IMR-90 (cell line): ENCODE measurements at regions not wholly inside any gene's neighbourhood (a gene's known extent, or its start where the extent isn't known, plus 50 kb on each side); places are given as distances from the start of the nearest gene placed in this dataset.

Source experiments
- ATAC-seq: fragments of 200-7000 bp; cut with Tn5 transposase; 2 replicates; pipeline ENCODE4 v1.9.1; 2020; ENCODE audit warnings: low read depth, mild to moderate bottlenecking, moderate library complexity
- BruUV-seq: library from RNA; stranded (reverse); fragments of 400-500 nt; replicated peaks from 2 replicates; lab custom pipeline; 2021; lab: Mats Ljungman, UMichigan
- CTCF ChIA-PET: fragments of 300-600 bp; formaldehyde crosslinking; extraction: SDS; loops from one replicate; lab custom pipeline; 2021; ENCODE audit warnings: antibody characterized with exemption; lab: Yijun Ruan, JAX
- POLR2A ChIA-PET: fragments of 300-600 bp; sonication (Branson Sonifier 250); formaldehyde crosslinking; loops from one replicate; lab custom pipeline; 2022; ENCODE audit warnings: antibody characterized with exemption; ENCODE audit not compliant: unreplicated experiment; lab: Charles Lee
- DNase-seq: peaks from one replicate; pipeline ENCODE4 v3.0.0; 2013
- H2AFZ ChIP-seq: replicated peaks from 2 replicates; pipeline ENCODE3; 2013; ENCODE audit warnings: low read length, mild to moderate bottlenecking; ENCODE audit not compliant: poor library complexity
- H2AK5ac ChIP-seq: 2 replicates; pipeline ENCODE4 v1.6.1; 2013; ENCODE audit warnings: low read depth, low read length, inconsistent platforms
- H2AK9ac ChIP-seq: replicated peaks from 2 replicates; pipeline ENCODE3; 2013; ENCODE audit warnings: mild to moderate bottlenecking, low read depth, low read length, moderate library complexity; ENCODE audit not compliant: poor library complexity
- H2BK120ac ChIP-seq: 2 replicates; pipeline ENCODE4 v1.6.1; 2013; ENCODE audit warnings: low read depth, low read length, inconsistent platforms
- H2BK15ac ChIP-seq: 3 replicates; pipeline ENCODE4 v1.6.1; 2013; ENCODE audit warnings: low read depth, low read length, inconsistent platforms
- H2BK20ac ChIP-seq: 2 replicates; pipeline ENCODE4 v1.6.1; 2013; ENCODE audit warnings: low read depth, mild to moderate bottlenecking, inconsistent platforms, low read length, moderate library complexity
- H2BK5ac ChIP-seq: 2 replicates; pipeline ENCODE4 v1.6.1; 2013; ENCODE audit warnings: mild to moderate bottlenecking, low read depth, low read length, inconsistent platforms; ENCODE audit not compliant: poor library complexity, severe bottlenecking
- H3K14ac ChIP-seq: replicated peaks from 2 replicates; pipeline ENCODE4 v1.6.1; 2013; ENCODE audit warnings: low read depth, low read length, inconsistent platforms
- H3K18ac ChIP-seq: 2 replicates; pipeline ENCODE4 v1.6.1; 2013; ENCODE audit warnings: low read depth, low read length, control low read depth
- H3K23ac ChIP-seq: 2 replicates; pipeline ENCODE4 v1.6.1; 2013; ENCODE audit warnings: low read depth, low read length, inconsistent platforms
- H3K27ac ChIP-seq: 2 replicates; pipeline ENCODE4 v1.5.1; 2013; ENCODE audit warnings: mild to moderate bottlenecking, control low read depth, low read length; ENCODE audit not compliant: insufficient read depth
- H3K27me3 ChIP-seq: 2 replicates; pipeline ENCODE4 v1.6.1; 2013; ENCODE audit warnings: low read length; ENCODE audit not compliant: control insufficient read depth, insufficient read depth
- H3K36me3 ChIP-seq: 2 replicates; pipeline ENCODE4 v1.6.1; 2013; ENCODE audit warnings: low read length, mixed read lengths; ENCODE audit not compliant: control insufficient read depth, insufficient read depth
- H3K4ac ChIP-seq: 2 replicates; pipeline ENCODE4 v1.6.1; 2013; ENCODE audit warnings: low read depth, low read length, inconsistent platforms
- H3K4me1 ChIP-seq: 2 replicates; pipeline ENCODE4 v1.6.1; 2013; ENCODE audit warnings: low read length, mixed read lengths; ENCODE audit not compliant: control insufficient read depth, insufficient read depth
- H3K4me2 ChIP-seq: 2 replicates; pipeline ENCODE4 v1.6.1; 2013; ENCODE audit warnings: low read depth, mild to moderate bottlenecking, control low read depth, low read length, moderate library complexity
- H3K4me3 ChIP-seq: 2 replicates; pipeline ENCODE4 v1.5.1; 2013; ENCODE audit warnings: low read depth, mild to moderate bottlenecking, control low read depth, low read length, moderate library complexity; ENCODE audit not compliant: insufficient read depth
- H3K56ac ChIP-seq: 2 replicates; pipeline ENCODE4 v1.6.1; 2013; ENCODE audit warnings: low read length, inconsistent platforms; ENCODE audit not compliant: insufficient read depth; ENCODE audit errors: extremely low read depth
- H3K79me1 ChIP-seq, 2 experiments: 2 replicates each; pipeline ENCODE4 v1.6.1; 2013; ENCODE audit warnings: low read length in 2 of 2, inconsistent platforms in 1 of 2, low read depth in 1 of 2
- H3K9ac ChIP-seq: 2 replicates; pipeline ENCODE4 v1.6.1; 2013; ENCODE audit warnings: low read depth, low read length, control low read depth
- H3K9me1 ChIP-seq: 2 replicates; pipeline ENCODE4 v1.6.1; 2013; ENCODE audit warnings: low read length, inconsistent platforms; ENCODE audit not compliant: insufficient read depth
- H3K9me3 ChIP-seq: 2 replicates; pipeline ENCODE4 v1.6.1; 2013; ENCODE audit warnings: low read length; ENCODE audit not compliant: control insufficient read depth, insufficient read depth
- H4K20me1 ChIP-seq: 2 replicates; pipeline ENCODE4 v1.6.1; 2013; ENCODE audit warnings: low read length, inconsistent platforms; ENCODE audit not compliant: insufficient read depth
- H4K5ac ChIP-seq: 2 replicates; pipeline ENCODE4 v1.6.1; 2013; ENCODE audit warnings: mild to moderate bottlenecking, low read depth, low read length, control low read depth
- H4K8ac ChIP-seq, 2 experiments: 2 replicates each; pipeline ENCODE4 v1.6.1; 2013; ENCODE audit warnings: low read depth in 2 of 2, low read length in 2 of 2, control low read depth in 1 of 2, inconsistent platforms in 1 of 2
- H4K91ac ChIP-seq: 2 replicates; pipeline ENCODE4 v1.6.1; 2013; ENCODE audit warnings: low read depth, low read length, inconsistent platforms; ENCODE audit not compliant: insufficient read depth
- BHLHE40 ChIP-seq: fragments of 150-350 bp; IDR thresholded peaks from 2 replicates; pipeline ENCODE4 v1.6.1; 2016; ENCODE audit warnings: mild to moderate bottlenecking, low read depth, low read length
- CEBPB ChIP-seq: IDR thresholded peaks from 2 replicates; pipeline ENCODE4 v1.6.1; 2012; ENCODE audit warnings: low read depth, low read length, improper control_type of control experiment
- CHD1 ChIP-seq: IDR thresholded peaks from 2 replicates; pipeline ENCODE4 v1.6.1; 2012; ENCODE audit warnings: low read depth, low read length, improper control_type of control experiment
- FOS ChIP-seq: fragments of 150-350 bp; IDR thresholded peaks from 2 replicates; pipeline ENCODE4 v1.6.1; 2016; ENCODE audit warnings: low read depth, low read length
- MAFK ChIP-seq: IDR thresholded peaks from 2 replicates; pipeline ENCODE4 v1.6.1; 2012; ENCODE audit warnings: low read depth, low read length, improper control_type of control experiment
- MAZ ChIP-seq: IDR thresholded peaks from 2 replicates; pipeline ENCODE4 v1.6.1; 2012; ENCODE audit warnings: low read depth, mild to moderate bottlenecking, low read length, improper control_type of control experiment, moderate library complexity, borderline replicate concordance
- MXI1 ChIP-seq: IDR thresholded peaks from 2 replicates; pipeline ENCODE4 v1.6.1; 2012; ENCODE audit warnings: low read depth, mild to moderate bottlenecking, low read length, moderate library complexity, borderline replicate concordance
- NFE2L2 ChIP-seq: fragments of 150-350 bp; IDR thresholded peaks from 2 replicates; pipeline ENCODE4 v1.6.1; 2016; ENCODE audit warnings: low read depth, mild to moderate bottlenecking, low read length
- POLR2A ChIP-seq: IDR thresholded peaks from 2 replicates; pipeline ENCODE4 v1.6.1; 2012; ENCODE audit warnings: mild to moderate bottlenecking, low read depth, low read length
- RAD21 ChIP-seq: IDR thresholded peaks from 2 replicates; pipeline ENCODE4 v1.6.1; 2012; ENCODE audit warnings: low read length, improper control_type of control experiment
- RCOR1 ChIP-seq: IDR thresholded peaks from 2 replicates; pipeline ENCODE4 v1.6.1; 2012; ENCODE audit warnings: mild to moderate bottlenecking, low read length, improper control_type of control experiment; ENCODE audit not compliant: insufficient replicate concordance
- RFX5 ChIP-seq: IDR thresholded peaks from 2 replicates; pipeline ENCODE4 v1.8.0; 2012; ENCODE audit warnings: low read depth, mild to moderate bottlenecking, low read length, moderate library complexity
- SMC3 ChIP-seq: fragments of 150-350 bp; IDR thresholded peaks from 2 replicates; pipeline ENCODE4 v1.6.1; 2016; ENCODE audit warnings: low read depth, mild to moderate bottlenecking, antibody characterized with exemption, low read length, moderate library complexity
- WGBS, 2 experiments: methylation state at CpG; one replicate each; pipeline versions ENCODE4 v1.1.5 to v1.1.7; 2013; ENCODE audit warnings: missing lambda C conversion rate in 2 of 2; ENCODE audit not compliant: insufficient read length in 1 of 2; ENCODE audit errors: extremely low coverage in 2 of 2; 5-methylcytosine and 5-hydroxymethylcytosine counted together
- dilution Hi-C: fragments of 300-500 bp; cut with HindIII; formaldehyde crosslinking; loops from one replicate; pipeline ENCODE4 v1.14.3; 2018; ENCODE audit warnings: low sequenced_read_pairs; ENCODE audit not compliant: unreplicated experiment
- in situ Hi-C: fragments of 300-500 bp; cut with MboI; formaldehyde crosslinking; loops from 3 replicates; pipeline ENCODE4 v1.14.3; 2019; ENCODE audit warnings: low sequenced_read_pairs, inconsistent platforms, mixed read lengths
- intact Hi-C: fragments of 100-400 bp; cut with micrococcal nuclease; formaldehyde crosslinking; loops from 2 replicates; pipeline ENCODE4 v1.10.0; 2022
- TF ChIP-seq, protein P1 (sequence below): conservative IDR thresholded peaks from 2 replicates; pipeline ENCODE4 v1.5.1; 2012; ENCODE audit warnings: mild to moderate bottlenecking, low read depth, low read length, improper control_type of control experiment
- TF ChIP-seq, protein P2 (sequence below): fragments of 150-350 bp; IDR thresholded peaks from 2 replicates; pipeline ENCODE4 v1.6.1; 2016; ENCODE audit warnings: low read depth, mild to moderate bottlenecking, low read length, moderate library complexity, borderline replicate concordance
- TF ChIP-seq, protein P3 (sequence below): fragments of 150-350 bp; IDR thresholded peaks from 2 replicates; pipeline ENCODE4 v1.6.1; 2017; ENCODE audit warnings: mild to moderate bottlenecking, antibody characterized with exemption, low read length, low read depth

DNA sequence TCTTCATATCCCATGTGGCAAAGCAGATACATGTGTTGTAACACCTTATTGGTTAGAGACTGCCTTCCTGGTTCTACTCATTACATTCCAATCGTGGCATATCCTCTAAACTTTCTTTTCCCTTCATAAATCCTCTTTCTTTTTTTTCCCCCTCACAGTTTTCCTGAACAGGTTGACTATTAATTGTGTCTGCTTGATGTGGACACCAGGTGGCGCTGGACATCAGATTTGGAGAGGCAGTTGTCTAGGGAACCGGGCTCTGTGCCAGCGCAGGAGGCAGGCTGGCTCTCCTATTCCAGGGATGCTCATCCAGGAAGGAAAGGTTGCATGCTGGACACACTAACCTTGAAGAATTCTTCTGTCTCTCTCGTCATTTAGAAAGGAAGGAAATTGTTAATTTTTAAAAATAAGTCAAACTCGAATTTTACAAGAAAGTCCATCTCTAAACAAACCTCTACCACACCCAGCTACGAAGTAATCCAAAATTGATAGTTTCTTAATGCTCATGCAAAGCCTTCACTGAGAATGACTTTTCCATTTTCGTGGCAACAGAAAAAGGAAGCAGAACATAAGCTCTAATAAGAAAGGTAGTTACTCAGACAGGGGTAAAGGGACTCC is 59.4 kb upstream of the ASB17 start:
- CTCF ChIA-PET = interaction anchor here (0.7 kb wide), 1 partner anchor 145 kb away, joined by 7 read pairs; no protein-coding TSS in a partner anchor
- Histone ChIP-seq H3K79me1 (no peaks in the 10 kb centered on the region), H3K9me1 (no peaks in the 10 kb centered on the region), H3K18ac (no peak overlapping the region), H3K14ac (no peak overlapping the region), H3K4me1 (no peaks in the 10 kb centered on the region), H3K23ac (no peak overlapping the region), H2BK20ac (no peak overlapping the region), H2BK15ac (no peak overlapping the region), H3K27me3 (peaks cover 2% of the 10 kb centered on the region; the same call in 1 of the 2 replicates), H2BK120ac (no peak overlapping the region), H4K20me1 (no peaks in the 10 kb centered on the region), H3K4me3 (no peak overlapping the region), H2AK9ac (no peak overlapping the region), H3K4ac (no peak overlapping the region), H3K9me3 (no peaks in the 10 kb centered on the region), H4K91ac (no peak overlapping the region), H4K5ac (no peak overlapping the region), H3K9ac (no peak overlapping the region), H3K36me3 (no peaks in the 10 kb centered on the region), H4K8ac (no peak overlapping the region), H2BK5ac (no peak overlapping the region), H3K27ac (no peak overlapping the region), H2AK5ac (no peak overlapping the region), H3K56ac (no peak overlapping the region), H2AFZ (peak overlapping the region; percentile 24), H3K4me2 (no peak overlapping the region)
- dilution Hi-C loops (no loop called here), intact Hi-C loops (loop anchor here (1.0 to 5.0 kb wide), 5 partner anchors 81 to 1136 kb away; partner anchors contain the start of gene ST6GALNAC3), in situ Hi-C loops (no loop called here)
- WGBS, 2 experiments = no CpG with 5 or more reads among the region's 8 CpGs
- ATAC-seq (peak; percentile 73), DNase-seq (peak; percentile 83)
- BruUV-seq = no TSS peak
- TF ChIP-seq CEBPB (no peak), RAD21 (peak; percentile 67), BHLHE40 (no peak), RCOR1 (peak; percentile 46), MAZ (no peak), RFX5 (no peak), CHD1 (no peak), SMC3 (peak; percentile 80), FOS (no peak), NFE2L2 (no peak), MXI1 (no peak), POLR2A (no peak), MAFK (no peak)
- TF ChIP-seq, protein P1, sequence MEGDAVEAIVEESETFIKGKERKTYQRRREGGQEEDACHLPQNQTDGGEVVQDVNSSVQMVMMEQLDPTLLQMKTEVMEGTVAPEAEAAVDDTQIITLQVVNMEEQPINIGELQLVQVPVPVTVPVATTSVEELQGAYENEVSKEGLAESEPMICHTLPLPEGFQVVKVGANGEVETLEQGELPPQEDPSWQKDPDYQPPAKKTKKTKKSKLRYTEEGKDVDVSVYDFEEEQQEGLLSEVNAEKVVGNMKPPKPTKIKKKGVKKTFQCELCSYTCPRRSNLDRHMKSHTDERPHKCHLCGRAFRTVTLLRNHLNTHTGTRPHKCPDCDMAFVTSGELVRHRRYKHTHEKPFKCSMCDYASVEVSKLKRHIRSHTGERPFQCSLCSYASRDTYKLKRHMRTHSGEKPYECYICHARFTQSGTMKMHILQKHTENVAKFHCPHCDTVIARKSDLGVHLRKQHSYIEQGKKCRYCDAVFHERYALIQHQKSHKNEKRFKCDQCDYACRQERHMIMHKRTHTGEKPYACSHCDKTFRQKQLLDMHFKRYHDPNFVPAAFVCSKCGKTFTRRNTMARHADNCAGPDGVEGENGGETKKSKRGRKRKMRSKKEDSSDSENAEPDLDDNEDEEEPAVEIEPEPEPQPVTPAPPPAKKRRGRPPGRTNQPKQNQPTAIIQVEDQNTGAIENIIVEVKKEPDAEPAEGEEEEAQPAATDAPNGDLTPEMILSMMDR = peak; percentile 83
- TF ChIP-seq, protein P2, sequence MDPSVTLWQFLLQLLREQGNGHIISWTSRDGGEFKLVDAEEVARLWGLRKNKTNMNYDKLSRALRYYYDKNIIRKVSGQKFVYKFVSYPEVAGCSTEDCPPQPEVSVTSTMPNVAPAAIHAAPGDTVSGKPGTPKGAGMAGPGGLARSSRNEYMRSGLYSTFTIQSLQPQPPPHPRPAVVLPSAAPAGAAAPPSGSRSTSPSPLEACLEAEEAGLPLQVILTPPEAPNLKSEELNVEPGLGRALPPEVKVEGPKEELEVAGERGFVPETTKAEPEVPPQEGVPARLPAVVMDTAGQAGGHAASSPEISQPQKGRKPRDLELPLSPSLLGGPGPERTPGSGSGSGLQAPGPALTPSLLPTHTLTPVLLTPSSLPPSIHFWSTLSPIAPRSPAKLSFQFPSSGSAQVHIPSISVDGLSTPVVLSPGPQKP = no peak
- TF ChIP-seq, protein P3, sequence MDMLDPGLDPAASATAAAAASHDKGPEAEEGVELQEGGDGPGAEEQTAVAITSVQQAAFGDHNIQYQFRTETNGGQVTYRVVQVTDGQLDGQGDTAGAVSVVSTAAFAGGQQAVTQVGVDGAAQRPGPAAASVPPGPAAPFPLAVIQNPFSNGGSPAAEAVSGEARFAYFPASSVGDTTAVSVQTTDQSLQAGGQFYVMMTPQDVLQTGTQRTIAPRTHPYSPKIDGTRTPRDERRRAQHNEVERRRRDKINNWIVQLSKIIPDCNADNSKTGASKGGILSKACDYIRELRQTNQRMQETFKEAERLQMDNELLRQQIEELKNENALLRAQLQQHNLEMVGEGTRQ = no peak
- POLR2A ChIA-PET = no interaction called here
